ENCODE measurements at regions not wholly inside any gene's neighbourhood (a gene's known extent, or its start where the extent isn't known, plus 50 kb on each side); places are given as distances from the start of the nearest gene placed in this dataset.
"Not testable (repeated sequence)": the region's sequence is repeated elsewhere in the genome, so short reads cannot be mapped to it uniquely, and the experiment has no call there.

DNA sequence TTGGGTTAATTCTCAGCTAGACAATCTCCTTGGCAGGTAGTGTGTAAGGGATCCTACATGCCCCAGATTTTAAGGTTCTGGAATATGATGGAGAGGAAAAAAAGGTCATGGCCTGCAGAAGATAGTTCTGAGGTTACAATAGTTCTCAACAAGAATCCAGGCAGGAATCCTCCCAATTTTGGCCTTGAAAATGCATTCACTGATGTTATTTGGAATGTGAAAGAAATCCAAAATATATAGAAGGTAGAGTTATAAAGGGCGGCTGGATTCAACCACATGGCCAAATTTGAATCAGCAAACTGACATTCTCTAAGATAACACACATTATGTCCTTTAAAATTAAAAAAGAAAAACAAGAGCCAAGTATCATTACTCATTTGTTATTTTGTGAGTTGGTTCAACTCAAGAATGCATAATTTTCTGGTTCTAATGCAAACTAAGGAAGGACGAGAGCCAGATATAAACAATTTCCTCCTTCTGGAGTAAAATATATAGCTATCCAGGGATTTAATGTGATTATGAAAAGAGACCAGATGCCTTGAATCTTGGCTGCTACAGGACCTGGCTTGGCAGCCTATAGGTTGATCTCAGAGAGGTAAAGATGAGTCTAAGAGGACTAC lies 177.0 kb upstream of the G2E3 start:
- no peak for DNase-seq

DNA sequence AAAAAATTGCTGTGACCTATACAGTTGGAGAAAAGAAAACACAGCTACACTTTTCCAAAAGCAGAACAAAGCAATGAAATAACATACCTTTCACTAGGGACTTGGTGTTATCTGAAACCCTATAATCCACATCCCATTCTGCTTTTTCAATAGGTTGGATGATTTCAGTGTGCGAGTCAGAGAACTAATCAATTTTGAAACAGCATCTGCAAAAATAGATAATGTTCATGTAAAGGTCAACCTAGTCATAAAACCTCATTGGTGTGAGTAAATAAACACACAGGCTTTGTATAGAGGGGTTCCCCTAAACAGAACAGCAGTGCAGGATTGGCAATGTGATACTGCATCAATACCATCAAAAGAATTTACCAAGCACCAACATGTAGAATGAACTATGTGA lies 173.0 kb upstream of the G2E3 start:
- DNase-seq = no peak

GRCh38 chr14:30387871-30388270 lies 171.1 kb upstream of the G2E3 start:
- no peak for DNase-seq

DNA sequence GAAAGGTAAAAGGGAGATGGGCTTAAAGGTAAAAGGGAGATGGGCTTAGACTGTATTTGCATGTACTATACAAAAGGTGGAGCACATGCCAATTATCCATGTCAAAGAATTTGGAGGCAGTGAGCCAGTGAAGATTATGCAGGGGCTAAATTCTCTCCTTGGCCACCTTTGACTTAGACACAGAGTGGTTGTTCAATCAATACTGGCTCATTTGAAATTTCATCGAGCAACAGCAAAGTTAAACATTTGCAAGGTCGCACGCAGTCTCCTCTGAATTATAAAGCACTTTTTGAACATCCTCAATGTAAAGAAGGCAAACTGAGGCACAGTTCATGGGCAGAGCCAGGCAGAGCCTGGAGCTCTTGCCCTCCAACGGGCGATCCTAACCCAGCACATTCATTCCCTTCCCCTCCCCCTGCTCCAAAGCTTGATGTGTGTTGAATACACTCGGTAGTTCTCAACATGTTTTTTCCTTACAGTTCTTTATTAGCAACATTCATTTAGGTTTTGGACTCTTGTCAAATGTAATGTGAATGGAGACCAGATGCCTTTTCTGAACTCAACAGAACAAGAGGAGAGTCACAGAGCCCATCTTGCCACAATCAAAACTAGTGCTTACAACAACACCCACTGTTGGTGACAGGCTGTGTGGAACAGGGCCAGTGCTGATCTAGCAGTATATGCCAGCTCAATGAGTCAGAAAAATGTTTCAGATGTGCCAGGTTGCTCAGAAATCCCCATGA lies 169.7 kb upstream of the G2E3 start:
- no peak for DNase-seq

GRCh38 chr14:30389877-30390385 lies 169.0 kb upstream of the G2E3 start:
- DNase-seq = no peak

GRCh38 chr14:30395065-30395464 lies 163.9 kb upstream of the G2E3 start:
- DNase-seq = no peak

DNA sequence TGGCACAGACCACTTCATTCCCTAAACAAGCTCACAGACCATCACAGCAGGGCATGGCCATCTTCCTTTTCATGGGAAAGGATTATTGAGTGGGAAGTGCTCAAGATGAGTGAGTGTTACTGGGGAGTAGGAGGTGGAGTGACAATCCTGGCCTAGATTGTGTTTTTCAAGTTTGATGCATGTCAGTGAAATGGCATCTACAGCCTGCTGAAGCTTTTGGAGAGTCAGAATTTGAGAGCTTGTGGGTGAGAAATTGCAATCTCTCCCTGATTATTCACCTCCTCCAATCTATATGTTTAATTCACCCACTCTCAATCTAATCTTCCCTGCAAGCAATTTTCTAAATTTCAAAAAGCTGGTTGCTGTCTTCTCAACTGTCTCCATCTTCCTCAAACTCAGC lies 156.1 kb upstream of the G2E3 start:
- no peak for DNase-seq

GRCh38 chr14:30403791-30404190 lies 155.2 kb upstream of the G2E3 start:
- no peak for DNase-seq

DNA sequence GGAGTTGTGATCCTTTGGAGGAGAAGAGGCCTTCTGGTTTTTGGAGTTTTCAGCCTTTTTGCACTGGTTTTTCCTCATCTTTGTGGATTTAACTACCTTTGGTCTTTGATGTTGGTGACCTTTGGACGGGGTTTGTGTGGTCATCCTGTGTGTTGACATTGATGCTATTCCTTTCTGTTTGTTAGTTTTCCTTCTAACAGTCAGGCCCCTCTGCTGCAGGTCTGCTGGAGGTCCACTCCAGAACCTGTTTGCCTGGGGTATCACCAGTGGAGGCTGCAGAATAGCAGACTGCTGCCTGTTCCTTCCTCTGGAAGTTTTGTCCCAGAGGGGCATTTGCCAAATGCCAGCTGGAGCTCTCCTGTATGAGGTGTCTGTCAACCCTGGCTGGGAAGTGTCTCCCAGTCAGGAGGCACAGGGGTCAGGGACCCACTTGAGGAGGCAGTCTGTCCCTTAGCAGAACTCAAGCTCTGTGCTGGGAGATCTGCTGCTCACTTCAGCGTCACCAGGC lies 149.4 kb upstream of the G2E3 start:
- DNase-seq = not testable (repeated sequence)

DNA sequence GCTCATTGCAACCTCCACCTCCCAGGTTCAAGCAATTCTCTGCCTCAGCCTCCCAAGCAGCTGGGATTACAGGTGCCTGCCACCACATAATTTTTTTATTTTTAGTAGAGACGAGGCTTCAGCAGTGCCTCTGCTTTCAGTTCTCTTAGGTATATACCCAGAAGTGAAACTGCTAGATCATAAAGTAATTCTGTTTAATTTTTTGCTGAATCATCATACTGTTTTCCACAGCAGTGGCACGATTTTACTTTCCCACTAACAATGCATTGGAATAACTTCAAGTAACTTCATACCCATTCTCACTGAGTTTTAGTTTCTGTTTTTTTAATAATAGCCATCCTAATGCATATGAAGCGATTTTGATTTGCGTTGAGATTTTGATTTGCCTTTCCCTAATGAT lies 148.0 kb upstream of the G2E3 start:
- DNase-seq = no peak

- not testable (repeated sequence) for DNase-seq
Measured at GRCh38 chr14:30413184-30413583, 145.8 kb upstream of the G2E3 start.

DNA sequence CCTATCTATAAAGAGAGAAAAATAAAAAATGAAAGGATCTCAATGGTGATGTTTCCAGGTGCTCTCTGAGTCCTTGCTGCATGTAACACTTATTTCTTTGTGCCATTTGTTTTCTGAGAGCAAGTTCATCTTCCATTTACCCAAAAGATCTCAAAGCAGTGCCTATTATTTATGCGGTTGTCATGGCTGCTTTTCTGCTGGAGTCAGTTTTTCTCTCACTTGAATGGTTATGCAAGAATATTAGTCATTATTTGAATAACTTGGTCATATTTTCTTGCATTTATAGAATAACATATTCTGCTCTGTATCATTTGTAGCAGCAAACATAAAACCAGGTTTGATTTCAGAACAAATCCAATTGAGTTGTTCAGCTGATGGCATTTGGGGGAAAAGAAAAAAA lies 141.8 kb upstream of the G2E3 start:
- DNase-seq = no peak

DNA sequence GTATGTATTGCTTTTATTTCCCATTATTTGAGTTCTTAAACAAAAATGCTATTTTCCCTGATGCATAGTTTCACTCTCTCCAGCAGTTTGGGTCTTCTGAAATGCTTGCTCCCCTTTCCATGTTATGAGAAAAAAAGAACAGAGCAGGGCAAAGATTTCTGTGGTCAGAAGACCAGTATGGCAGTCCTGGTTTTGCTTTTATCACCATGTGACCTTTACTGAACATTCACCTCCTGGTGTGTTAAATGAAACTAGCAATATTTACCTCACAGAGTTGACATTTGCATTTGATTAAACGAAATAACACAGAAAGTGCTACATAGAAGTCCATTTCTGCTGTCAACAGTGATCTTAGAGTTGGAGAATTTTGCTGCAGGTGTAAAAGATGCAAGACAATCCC lies 141.0 kb upstream of the G2E3 start:
- no peak for DNase-seq

DNA sequence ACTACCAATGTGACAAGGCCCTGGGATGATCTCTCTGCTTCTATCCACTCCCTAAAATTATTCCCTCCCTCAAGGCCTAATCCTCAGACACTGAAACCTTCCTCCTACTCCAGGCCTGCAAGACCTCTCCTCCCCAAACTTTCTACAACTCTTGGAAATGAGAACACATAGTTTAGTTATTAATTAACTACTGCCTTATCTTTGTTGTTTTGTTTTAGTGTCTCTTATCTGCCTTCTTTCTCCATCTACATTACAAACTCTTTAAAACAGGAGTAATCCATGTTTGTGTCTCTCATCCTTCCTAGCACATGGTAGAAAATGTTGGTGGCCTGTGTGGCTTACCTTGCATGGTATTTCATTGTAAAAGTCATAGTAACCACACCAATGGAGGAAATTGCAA lies 139.9 kb upstream of the G2E3 start:
- DNase-seq = no peak

DNA sequence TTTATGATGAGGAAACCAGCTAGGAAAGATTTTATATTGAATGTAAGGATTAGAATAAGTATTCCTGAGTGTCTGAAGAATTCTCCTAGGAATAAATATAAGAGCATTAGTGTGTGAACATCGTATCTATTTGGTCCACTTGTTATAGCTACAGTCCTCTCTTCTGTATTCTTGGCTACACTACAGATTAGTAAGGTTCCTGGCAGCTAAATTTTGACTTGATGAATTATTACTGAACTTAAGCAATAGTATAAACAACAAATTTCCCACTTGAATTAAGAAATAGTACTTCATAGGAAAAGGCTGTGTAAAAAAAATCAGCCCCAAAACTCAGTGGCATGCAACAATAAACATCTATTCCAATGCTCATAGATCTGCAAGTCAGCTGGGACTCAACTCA lies 138.4 kb upstream of the G2E3 start:
- DNase-seq = no peak

GRCh38 chr14:30426463-30426862 lies 132.5 kb upstream of the G2E3 start:
- no peak for DNase-seq

- no peak for DNase-seq
Measured at GRCh38 chr14:30427401-30427800, 131.6 kb upstream of the G2E3 start.

DNA sequence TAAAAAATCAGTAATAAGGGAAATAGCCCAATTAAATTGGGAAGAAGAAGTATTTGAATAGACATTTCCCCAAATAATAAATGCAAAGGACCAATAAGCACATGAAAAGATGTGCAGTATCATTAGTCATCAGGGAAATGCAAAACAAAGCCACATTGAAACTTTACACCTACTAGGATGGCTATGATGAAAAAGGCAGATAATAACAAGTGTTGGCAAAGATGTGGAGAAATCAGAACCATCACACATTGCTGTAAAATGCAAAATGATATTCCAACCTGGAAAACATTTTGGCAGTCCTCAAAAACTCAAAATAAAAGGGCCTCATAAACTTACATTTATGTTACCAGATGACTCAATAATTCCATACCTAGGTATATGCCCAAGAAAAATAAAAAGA lies 131.1 kb upstream of the G2E3 start:
- no peak for DNase-seq

GRCh38 chr14:30431552-30431951 lies 127.4 kb upstream of the G2E3 start:
- no peak for DNase-seq

DNA sequence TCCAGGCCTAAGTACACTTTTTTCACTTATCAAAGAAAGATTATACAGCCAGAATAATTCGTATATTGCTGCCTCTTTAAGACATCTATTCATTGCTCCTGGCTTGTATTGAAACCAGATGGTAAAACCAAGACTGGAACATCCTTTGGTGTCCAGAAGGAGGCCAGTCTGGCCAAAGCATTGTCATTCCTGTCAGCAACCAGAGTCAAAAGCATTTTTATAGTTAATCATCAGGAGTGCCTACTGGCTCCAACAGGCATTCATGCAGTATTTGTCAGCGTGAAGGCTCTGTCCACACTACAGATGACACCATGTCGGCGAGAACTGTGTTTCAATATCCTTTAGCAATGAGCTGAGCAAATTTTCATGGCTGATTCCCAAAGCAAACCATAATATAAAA lies 118.0 kb upstream of the G2E3 start:
- DNase-seq = no peak

- DNase-seq = no peak
Measured at GRCh38 chr14:30443368-30444007, 115.5 kb upstream of the G2E3 start.

DNA sequence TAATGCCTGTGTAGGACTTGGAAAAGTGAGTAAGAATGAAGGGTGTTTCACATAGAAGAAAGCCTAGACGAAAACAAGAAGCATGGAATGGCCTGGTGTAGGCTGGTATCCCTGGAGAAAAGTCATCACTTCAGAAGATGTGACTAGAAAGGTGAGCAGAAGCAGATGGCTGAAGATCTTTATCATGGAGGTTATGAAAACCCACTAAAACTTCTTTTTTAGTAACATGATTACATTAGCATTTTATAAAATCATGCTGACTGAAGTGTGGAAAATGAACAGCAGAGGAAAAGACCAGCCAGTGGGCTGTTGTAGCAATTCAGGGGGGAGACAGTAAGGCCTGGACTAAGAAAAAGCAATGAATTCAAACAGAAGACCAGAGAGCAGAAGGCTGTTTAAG lies 114.5 kb upstream of the G2E3 start:
- no peak for DNase-seq

GRCh38 chr14:30445011-30445793 lies 113.8 kb upstream of the G2E3 start:
- no peak for DNase-seq
